ENCODE measurements at regions not wholly inside any gene's neighbourhood (a gene's known extent, or its start where the extent isn't known, plus 50 kb on each side); places are given as distances from the start of the nearest gene placed in this dataset.

DNA sequence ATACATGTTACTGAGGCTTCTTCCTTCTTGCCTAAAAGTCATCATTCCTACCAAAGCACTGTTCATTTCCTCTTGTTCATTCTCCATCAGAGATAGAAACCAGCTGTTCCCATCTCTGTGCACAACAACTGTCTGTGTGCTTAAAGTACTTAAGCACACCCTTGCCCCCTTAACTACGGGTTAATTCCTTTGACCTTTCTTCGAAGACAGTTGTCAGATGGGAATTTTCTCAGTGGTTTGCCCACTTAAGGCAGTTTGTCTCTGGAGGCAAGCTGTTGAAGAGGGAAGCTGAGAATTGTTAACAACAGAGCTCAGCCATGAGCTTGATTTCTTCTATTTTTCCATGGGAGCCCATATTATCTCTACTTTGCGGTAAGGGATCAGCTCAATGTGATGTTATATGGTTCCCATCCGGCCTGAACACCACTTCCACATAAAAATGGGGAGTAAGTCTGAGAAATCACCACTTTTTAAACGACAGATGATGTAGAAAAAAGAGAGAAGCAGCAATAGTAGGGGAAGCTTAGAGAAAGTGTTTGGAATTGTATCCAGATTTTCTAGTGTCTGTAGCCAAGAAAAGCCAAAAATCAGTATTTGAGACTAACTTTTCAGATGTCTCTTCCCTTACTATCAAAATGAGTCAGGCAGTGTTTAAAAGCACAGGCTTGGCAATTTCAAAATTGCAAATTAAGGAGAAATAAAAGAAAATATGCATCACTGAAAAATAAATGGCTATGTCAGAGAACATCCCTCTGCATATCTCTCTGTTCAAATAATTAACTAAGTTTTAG lies 194.4 kb downstream of the SLIT2 start:
- TF ChIP-seq, protein P1, sequence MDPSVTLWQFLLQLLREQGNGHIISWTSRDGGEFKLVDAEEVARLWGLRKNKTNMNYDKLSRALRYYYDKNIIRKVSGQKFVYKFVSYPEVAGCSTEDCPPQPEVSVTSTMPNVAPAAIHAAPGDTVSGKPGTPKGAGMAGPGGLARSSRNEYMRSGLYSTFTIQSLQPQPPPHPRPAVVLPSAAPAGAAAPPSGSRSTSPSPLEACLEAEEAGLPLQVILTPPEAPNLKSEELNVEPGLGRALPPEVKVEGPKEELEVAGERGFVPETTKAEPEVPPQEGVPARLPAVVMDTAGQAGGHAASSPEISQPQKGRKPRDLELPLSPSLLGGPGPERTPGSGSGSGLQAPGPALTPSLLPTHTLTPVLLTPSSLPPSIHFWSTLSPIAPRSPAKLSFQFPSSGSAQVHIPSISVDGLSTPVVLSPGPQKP (IDR thresholded peaks at IDR 0.05; ENCODE audit: borderline replicate concordance, low read depth, low read length), result no peak
- TF ChIP-seq, protein P2, sequence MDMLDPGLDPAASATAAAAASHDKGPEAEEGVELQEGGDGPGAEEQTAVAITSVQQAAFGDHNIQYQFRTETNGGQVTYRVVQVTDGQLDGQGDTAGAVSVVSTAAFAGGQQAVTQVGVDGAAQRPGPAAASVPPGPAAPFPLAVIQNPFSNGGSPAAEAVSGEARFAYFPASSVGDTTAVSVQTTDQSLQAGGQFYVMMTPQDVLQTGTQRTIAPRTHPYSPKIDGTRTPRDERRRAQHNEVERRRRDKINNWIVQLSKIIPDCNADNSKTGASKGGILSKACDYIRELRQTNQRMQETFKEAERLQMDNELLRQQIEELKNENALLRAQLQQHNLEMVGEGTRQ (IDR thresholded peaks at IDR 0.05; ENCODE audit: low read depth, low read length), result no peak
- TF ChIP-seq RFX5 (IDR thresholded peaks at IDR 0.05; ENCODE audit: low read depth, low read length) (no peak), MAFK (IDR thresholded peaks at IDR 0.05; ENCODE audit: low read depth, low read length) (no peak), RCOR1 (IDR thresholded peaks at IDR 0.05; ENCODE audit: insufficient replicate concordance, low read length) (no peak), RAD21 (IDR thresholded peaks at IDR 0.05; ENCODE audit: low read length) (no peak)

More for the DNA sequence above, 194.4 kb downstream of the SLIT2 start:
- no peaks in the 10 kb centered on the region for H3K9me1 ChIP-seq (ENCODE audit: insufficient read depth, low read length)
- H2AK5ac ChIP-seq (ENCODE audit: low read depth, low read length), result no peak overlapping the region
- H4K91ac ChIP-seq (ENCODE audit: insufficient read depth, low read depth, low read length), result no peak overlapping the region
- H2BK120ac ChIP-seq (ENCODE audit: low read depth, low read length), result no peak overlapping the region
- no peaks in the 10 kb centered on the region for H3K36me3 ChIP-seq (ENCODE audit: control insufficient read depth, insufficient read depth, low read length)
- in situ Hi-C loops (cut with MboI; ENCODE audit: low sequenced_read_pairs) (loop anchor here (25.0 kb wide), 1 partner anchor 1759 kb away; no protein-coding TSS in a partner anchor), intact Hi-C loops (cut with micrococcal nuclease) (loop anchor here (5.0 kb wide), 1 partner anchor 1704 kb away; no protein-coding TSS in a partner anchor), dilution Hi-C loops (cut with HindIII; ENCODE audit: low sequenced_read_pairs, unreplicated experiment) (no loop called here)
- no peaks in the 10 kb centered on the region for H3K79me1 ChIP-seq (ENCODE audit: low read depth in 1 of 2, low read length in 2 of 2)
- H3K56ac ChIP-seq (ENCODE audit: extremely low read depth, insufficient read depth, low read length), result no peak overlapping the region
- no peak overlapping the region for H2BK20ac ChIP-seq (ENCODE audit: low read depth, low read length)
- H4K8ac ChIP-seq (ENCODE audit: low read depth in 2 of 2, low read length in 2 of 2), result no peak overlapping the region
- no TSS peak for BruUV-seq (replicated peaks)
- WGBS, 2 experiments (ENCODE audit: extremely low coverage in 2 of 2, insufficient read length in 1 of 2), result no CpG with 5 or more reads among the region's 5 CpGs
- peak; percentile 65 for ATAC-seq (ENCODE audit: low read depth)
- no peak overlapping the region for H3K4ac ChIP-seq (ENCODE audit: low read depth, low read length)
- DNase-seq, result peak; percentile 33
- H3K14ac ChIP-seq (replicated peaks; ENCODE audit: low read depth, low read length), result no peak overlapping the region
- H3K23ac ChIP-seq (ENCODE audit: low read depth, low read length), result no peak overlapping the region
- no peak overlapping the region for H2AFZ ChIP-seq (replicated peaks; ENCODE audit: low read length, poor library complexity)
- H3K4me2 ChIP-seq (ENCODE audit: low read depth, low read length), result no peak overlapping the region; the same call in 1 of the 2 replicates
- no peaks in the 10 kb centered on the region for H3K27me3 ChIP-seq (ENCODE audit: control insufficient read depth, insufficient read depth, low read length)
- H4K5ac ChIP-seq (ENCODE audit: low read depth, low read length), result no peak overlapping the region
- H3K4me1 ChIP-seq (ENCODE audit: control insufficient read depth, insufficient read depth, low read length), result peaks cover 3% of the 10 kb centered on the region
- H3K9me3 ChIP-seq (ENCODE audit: control insufficient read depth, insufficient read depth, low read length), result no peaks in the 10 kb centered on the region
- no peak overlapping the region for H3K4me3 ChIP-seq (ENCODE audit: insufficient read depth, low read depth, low read length)
- no peak overlapping the region for H2BK5ac ChIP-seq (ENCODE audit: low read depth, low read length, poor library complexity, severe bottlenecking)
- no peak overlapping the region for H3K27ac ChIP-seq (ENCODE audit: insufficient read depth, low read length)
- no peak overlapping the region for H2AK9ac ChIP-seq (replicated peaks; ENCODE audit: low read depth, low read length, poor library complexity)
- no peaks in the 10 kb centered on the region for H4K20me1 ChIP-seq (ENCODE audit: insufficient read depth, low read length)
- CTCF ChIA-PET, result interaction anchor here (0.8 kb wide), 1 partner anchor 84 kb away, joined by 5 read pairs; no protein-coding TSS in a partner anchor
- H2BK15ac ChIP-seq (ENCODE audit: low read depth, low read length), result no peak overlapping the region
- POLR2A ChIA-PET (ENCODE audit: unreplicated experiment), result no interaction called here
- H3K9ac ChIP-seq (ENCODE audit: low read depth, low read length), result no peak overlapping the region
- no peak overlapping the region for H3K18ac ChIP-seq (ENCODE audit: low read depth, low read length)
